Endothelial cell of umbilical vein (primary cell): ENCODE measurements at regions not wholly inside any gene's neighbourhood (a gene's known extent, or its start where the extent isn't known, plus 50 kb on each side); places are given as distances from the start of the nearest gene placed in this dataset.
"Not testable (repeated sequence)": the region's sequence is repeated elsewhere in the genome, so short reads cannot be mapped to it uniquely, and the experiment has no call there.

Experiments used
- BruUV-seq: library from RNA; stranded (reverse); fragments of 400-500 nt; replicated peaks from 2 replicates; lab custom pipeline; 2021; lab: Mats Ljungman, UMichigan
- CTCF ChIA-PET: fragments of 300-600, 350-600 bp; sonication (Branson Sonifier 250); formaldehyde crosslinking; loops from one replicate; lab custom pipeline; 2021; ENCODE audit warnings: antibody characterized with exemption, inconsistent platforms; lab: Charles Lee
- POLR2A ChIA-PET: fragments of 300-600, 350-600 bp; sonication (Branson Sonifier 250); formaldehyde crosslinking; loops from one replicate; lab custom pipeline; 2021; ENCODE audit warnings: antibody characterized with exemption, inconsistent platforms; lab: Charles Lee
- DNase-seq: peaks from one replicate; pipeline ENCODE4 v3.0.0-alpha.2; 2011; ENCODE audit warnings: low read depth, low spot score
- FAIRE-seq: peaks from 2 replicates; lab custom pipeline; 2011; peaks lifted over from hg19 to GRCh38; lab: Jason Lieb, UNC
- H2AFZ ChIP-seq: 2 replicates; pipeline ENCODE4 v1.6.0; 2012; ENCODE audit warnings: low read depth, low read length, control low read depth, inconsistent platforms
- H3K27ac ChIP-seq: 2 replicates; pipeline ENCODE4 v1.5.1; 2011; ENCODE audit warnings: low read depth, mild to moderate bottlenecking, control low read depth, low read length, moderate library complexity; ENCODE audit not compliant: insufficient read depth
- H3K27me3 ChIP-seq, 2 experiments: 2 replicates each; pipeline versions ENCODE4 v1.6.0 to v1.6.1; 2011; ENCODE audit warnings: low read length in 2 of 2, mixed read lengths in 1 of 2; ENCODE audit not compliant: control insufficient read depth in 2 of 2, insufficient read depth in 2 of 2
- H3K36me3 ChIP-seq, 2 experiments: 2 replicates in 1 of 2; 3 replicates in 1 of 2; pipeline ENCODE4 v1.5.1; 2011; ENCODE audit warnings: low read length in 2 of 2, mild to moderate bottlenecking in 1 of 2, moderate library complexity in 1 of 2; ENCODE audit not compliant: control insufficient read depth in 2 of 2, insufficient read depth in 2 of 2; ENCODE audit errors: extremely low read depth in 1 of 2
- H3K4me1 ChIP-seq: 3 replicates; pipeline ENCODE4 v1.5.1; 2011; ENCODE audit warnings: mild to moderate bottlenecking, low read length; ENCODE audit not compliant: control insufficient read depth, insufficient read depth; ENCODE audit errors: extremely low read depth
- H3K4me2 ChIP-seq: 2 replicates; pipeline ENCODE4 v1.6.1; 2011; ENCODE audit warnings: low read length, control low read depth, mixed read lengths; ENCODE audit not compliant: insufficient read depth
- H3K4me3 ChIP-seq, 3 experiments: fragments of 200-600 bp in 1 of 3; sonication (generic), shearing (Covaris generic) in 1 of 3; replicated peaks in 1 of 3; 2 replicates each; pipeline ENCODE4 v1.5.1; 2011 to 2016; ENCODE audit warnings: control low read depth in 3 of 3, low read length in 3 of 3, mild to moderate bottlenecking in 2 of 3, inconsistent platforms in 1 of 3, low read depth in 1 of 3, moderate library complexity in 1 of 3; ENCODE audit not compliant: insufficient read depth in 1 of 3
- H3K79me2 ChIP-seq: 2 replicates; pipeline ENCODE4 v1.6.0; 2012; ENCODE audit warnings: low read length, inconsistent platforms; ENCODE audit not compliant: control insufficient read depth, insufficient read depth
- H3K9ac ChIP-seq: replicated peaks from 2 replicates; pipeline ENCODE3; 2011; ENCODE audit warnings: low read length, control low read depth; ENCODE audit not compliant: insufficient read depth; ENCODE audit errors: extremely low read depth
- H3K9me1 ChIP-seq: replicated peaks from 3 replicates; pipeline ENCODE4 v1.6.0; 2011; ENCODE audit warnings: mild to moderate bottlenecking, low read length; ENCODE audit not compliant: control insufficient read depth, insufficient read depth; ENCODE audit errors: extremely low read depth
- H3K9me3 ChIP-seq: replicated peaks from 2 replicates; pipeline ENCODE4 v1.5.1; 2012; ENCODE audit warnings: low read length, inconsistent platforms; ENCODE audit not compliant: control insufficient read depth, insufficient read depth
- H4K20me1 ChIP-seq: replicated peaks from 2 replicates; pipeline ENCODE3; 2011; ENCODE audit warnings: mild to moderate bottlenecking, low read length; ENCODE audit not compliant: control insufficient read depth, insufficient read depth; ENCODE audit errors: extremely low read depth
- CTCF ChIP-seq, 2 donors: IDR thresholded peaks; 1 replicate in 1 of 2; 2 replicates in 1 of 2; pipeline ENCODE4 v1.5.1; 2011; ENCODE audit warnings: low read length in 2 of 2, mild to moderate bottlenecking in 2 of 2, moderate library complexity in 2 of 2, control low read depth in 1 of 2, inconsistent platforms in 1 of 2, low read depth in 1 of 2; ENCODE audit not compliant: insufficient read depth in 1 of 2; ENCODE audit errors: extremely low read depth in 1 of 2
- EZH2 ChIP-seq: IDR thresholded peaks from 2 replicates; pipeline ENCODE4 v1.6.1; 2012; ENCODE audit warnings: borderline replicate concordance, low read depth, mild to moderate bottlenecking, moderate library complexity, low read length, inconsistent platforms; ENCODE audit not compliant: severe bottlenecking
- FOS ChIP-seq: IDR thresholded peaks from 2 replicates; pipeline ENCODE4 v1.6.1; 2011; ENCODE audit warnings: mild to moderate bottlenecking, low read length, moderate library complexity, borderline replicate concordance; ENCODE audit not compliant: insufficient read depth
- GATA2 ChIP-seq: IDR thresholded peaks from 2 replicates; pipeline ENCODE4 v1.7.0; 2011; ENCODE audit warnings: low read depth, mild to moderate bottlenecking, moderate library complexity, mixed read lengths, low read length; ENCODE audit not compliant: insufficient read length, insufficient read depth
- JUN ChIP-seq: IDR thresholded peaks from 2 replicates; pipeline ENCODE4 v1.6.1; 2011; ENCODE audit warnings: borderline replicate concordance, low read depth; ENCODE audit not compliant: insufficient read length, insufficient read depth
- MAX ChIP-seq: IDR thresholded peaks from 2 replicates; pipeline ENCODE4 v1.6.1; 2011; ENCODE audit not compliant: insufficient read depth, insufficient read length
- MYC ChIP-seq: IDR thresholded peaks from one replicate; pipeline ENCODE4 v1.6.1; 2011; ENCODE audit warnings: mild to moderate bottlenecking, low read depth, low read length
- POLR2A ChIP-seq: IDR thresholded peaks from 2 replicates; pipeline ENCODE4 v1.6.1; 2012; ENCODE audit warnings: low read depth, mild to moderate bottlenecking, control low read depth, low read length
- POLR2AphosphoS5 ChIP-seq: IDR thresholded peaks from 2 replicates; pipeline ENCODE4 v1.6.1; 2012; ENCODE audit warnings: low read depth, mild to moderate bottlenecking, control low read depth, low read length, moderate library complexity; ENCODE audit not compliant: insufficient read depth
- dilution Hi-C: fragments of 300-500 bp; cut with MboI; formaldehyde crosslinking; loops from one replicate; pipeline ENCODE4 v1.15.0; 2019; ENCODE audit warnings: low sequenced_read_pairs; ENCODE audit not compliant: extremely low pct_ligation_motif_present
- intact Hi-C: fragments of 100-400 bp; cut with micrococcal nuclease; formaldehyde crosslinking; loops from one replicate; pipeline ENCODE4 v1.10.0; 2022

- no peaks in the 10 kb centered on the region for H3K9me3 ChIP-seq
- DNase-seq (no peak), FAIRE-seq (no peak)
- BruUV-seq: no TSS peak
- no peaks in the 10 kb centered on the region for H3K27me3 ChIP-seq
- H3K4me1 ChIP-seq: peaks cover 4% of the 10 kb centered on the region
- POLR2A ChIA-PET: no interaction called here
- H3K9ac ChIP-seq: no peak overlapping the region
- no peak overlapping the region for H3K4me3 ChIP-seq
- H3K4me2 ChIP-seq: no peak overlapping the region
- H3K79me2 ChIP-seq: no peaks in the 10 kb centered on the region
- dilution Hi-C loops (no loop called here), intact Hi-C loops (no loop called here)
- no peak overlapping the region for H3K27ac ChIP-seq
- no peaks in the 10 kb centered on the region for H3K9me1 ChIP-seq
- H2AFZ ChIP-seq: no peak overlapping the region
- H3K36me3 ChIP-seq: no peaks in the 10 kb centered on the region
- H4K20me1 ChIP-seq: no peaks in the 10 kb centered on the region
- TF ChIP-seq JUN: no peak
- no peak for TF ChIP-seq EZH2
- no peak for TF ChIP-seq MAX
- no peak for TF ChIP-seq POLR2AphosphoS5
- TF ChIP-seq POLR2A: no peak
- TF ChIP-seq CTCF (IDR thresholded peaks at IDR 0.05; ENCODE audit: extremely low read depth in 1 of 2, insufficient read depth in 1 of 2, low read depth in 1 of 2, low read length in 2 of 2): no peak
- TF ChIP-seq GATA2: no peak
- no peak for TF ChIP-seq MYC
- no peak for TF ChIP-seq FOS
- CTCF ChIA-PET: no interaction called here
These were observed 106.4 kb upstream of the GBE1 start for GRCh38 chr3:81867875-81868274.

- H3K4me1 ChIP-seq, H3K9me1 ChIP-seq, dilution Hi-C loops, H3K9me3 ChIP-seq, H4K20me1 ChIP-seq, H2AFZ ChIP-seq, H3K4me3 ChIP-seq, FAIRE-seq, H3K4me2 ChIP-seq, H3K27me3 ChIP-seq, H3K36me3 ChIP-seq, BruUV-seq, H3K79me2 ChIP-seq, CTCF ChIA-PET, H3K27ac ChIP-seq, POLR2A ChIA-PET, intact Hi-C loops, H3K9ac ChIP-seq, DNase-seq: not testable (repeated sequence)
These were observed 103.7 kb upstream of the GBE1 start for GRCh38 chr3:81865164-81865563.
